ENCODE measurements at regions not wholly inside any gene's neighbourhood (a gene's known extent, or its start where the extent isn't known, plus 50 kb on each side); places are given as distances from the start of the nearest gene placed in this dataset.

GRCh38 chr22:47251911-47252310 is 489.5 kb downstream of the TBC1D22A start:
- no peak for DNase-seq

GRCh38 chr22:47250995-47251765 is 488.7 kb downstream of the TBC1D22A start:
- DNase-seq: no peak

- DNase-seq: no peak
Observed at GRCh38 chr22:47249370-47249928, 487.0 kb downstream of the TBC1D22A start.

- no peak for DNase-seq
Observed at GRCh38 chr22:47248925-47249324, 486.5 kb downstream of the TBC1D22A start.

GRCh38 chr22:47247579-47248240 is 485.3 kb downstream of the TBC1D22A start:
- DNase-seq: no peak

- DNase-seq: no peak
Observed at GRCh38 chr22:47245786-47246185, 483.3 kb downstream of the TBC1D22A start.

- DNase-seq: no peak
Observed at GRCh38 chr22:47245286-47245685, 482.8 kb downstream of the TBC1D22A start.

- no peak for DNase-seq
Observed at GRCh38 chr22:47240116-47240515, 477.7 kb downstream of the TBC1D22A start.

GRCh38 chr22:47239474-47239860 is 477.0 kb downstream of the TBC1D22A start:
- no peak for DNase-seq

GRCh38 chr22:47238690-47239473 is 476.4 kb downstream of the TBC1D22A start:
- DNase-seq: no peak

GRCh38 chr22:47237890-47238480 is 475.5 kb downstream of the TBC1D22A start:
- DNase-seq: no peak

GRCh38 chr22:47236718-47237117 is 474.3 kb downstream of the TBC1D22A start:
- no peak for DNase-seq

- no peak for DNase-seq
Observed at GRCh38 chr22:47236161-47236560, 473.7 kb downstream of the TBC1D22A start.

- DNase-seq: no peak
Observed at GRCh38 chr22:47233316-47234243, 471.1 kb downstream of the TBC1D22A start.

GRCh38 chr22:47232753-47233152 is 470.3 kb downstream of the TBC1D22A start:
- DNase-seq: no peak

GRCh38 chr22:47232197-47232596 is 469.7 kb downstream of the TBC1D22A start:
- DNase-seq: no peak

- DNase-seq: no peak
Observed at GRCh38 chr22:47231759-47232158, 469.3 kb downstream of the TBC1D22A start.

- DNase-seq: no peak
Observed at GRCh38 chr22:47230741-47231140, 468.3 kb downstream of the TBC1D22A start.

- no peak for DNase-seq
Observed at GRCh38 chr22:47230251-47230650, 467.8 kb downstream of the TBC1D22A start.

GRCh38 chr22:47228767-47229166 is 466.3 kb downstream of the TBC1D22A start:
- no peak for DNase-seq

- DNase-seq: no peak
Observed at GRCh38 chr22:47225931-47226633, 463.6 kb downstream of the TBC1D22A start.

Measured in GOT3 (cell line).